Epithelial cell of esophagus (primary cell): ENCODE measurements at regions not wholly inside any gene's neighbourhood (a gene's known extent, or its start where the extent isn't known, plus 50 kb on each side); places are given as distances from the start of the nearest gene placed in this dataset.
A peak's percentile ranks its signal among the peaks of the same experiment; 100 is the strongest.

Experiments
- DNase-seq: peaks from one replicate; pipeline ENCODE4 v3.0.0; 2010; ENCODE audit warnings: low read depth
- H3K4me3 ChIP-seq: 2 replicates; pipeline ENCODE4 v1.5.1; 2011; ENCODE audit warnings: mild to moderate bottlenecking, low read length, control low read depth
- TF ChIP-seq, protein P1 (sequence below): IDR thresholded peaks from 2 replicates; pipeline ENCODE4 v1.5.1; 2011; ENCODE audit warnings: low read depth, mild to moderate bottlenecking, low read length, control low read depth, inconsistent platforms; ENCODE audit not compliant: insufficient read depth; ENCODE audit errors: missing control alignments

DNA sequence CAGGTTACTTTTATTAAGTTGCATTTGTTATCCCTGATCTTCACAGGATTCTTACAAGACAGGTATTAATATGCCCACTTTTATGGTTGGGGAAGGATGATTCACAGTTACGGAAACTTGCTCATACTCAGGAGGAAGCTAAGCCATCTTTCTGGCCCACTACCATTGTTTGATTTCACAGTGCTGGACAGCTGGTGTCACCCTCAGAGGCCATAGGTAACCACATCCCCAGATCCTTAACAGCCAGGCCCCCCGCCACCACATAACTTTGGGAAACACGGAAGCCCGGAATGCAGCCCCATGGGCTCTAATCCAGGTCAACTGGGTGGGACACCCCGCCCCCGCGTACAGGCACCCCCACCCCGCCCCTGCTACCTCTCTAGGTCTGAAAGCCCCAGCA is 119.7 kb downstream of the IRS2 start:
- DNase-seq = peak; percentile 50
- no peak overlapping the region for H3K4me3 ChIP-seq
- TF ChIP-seq, protein P1, sequence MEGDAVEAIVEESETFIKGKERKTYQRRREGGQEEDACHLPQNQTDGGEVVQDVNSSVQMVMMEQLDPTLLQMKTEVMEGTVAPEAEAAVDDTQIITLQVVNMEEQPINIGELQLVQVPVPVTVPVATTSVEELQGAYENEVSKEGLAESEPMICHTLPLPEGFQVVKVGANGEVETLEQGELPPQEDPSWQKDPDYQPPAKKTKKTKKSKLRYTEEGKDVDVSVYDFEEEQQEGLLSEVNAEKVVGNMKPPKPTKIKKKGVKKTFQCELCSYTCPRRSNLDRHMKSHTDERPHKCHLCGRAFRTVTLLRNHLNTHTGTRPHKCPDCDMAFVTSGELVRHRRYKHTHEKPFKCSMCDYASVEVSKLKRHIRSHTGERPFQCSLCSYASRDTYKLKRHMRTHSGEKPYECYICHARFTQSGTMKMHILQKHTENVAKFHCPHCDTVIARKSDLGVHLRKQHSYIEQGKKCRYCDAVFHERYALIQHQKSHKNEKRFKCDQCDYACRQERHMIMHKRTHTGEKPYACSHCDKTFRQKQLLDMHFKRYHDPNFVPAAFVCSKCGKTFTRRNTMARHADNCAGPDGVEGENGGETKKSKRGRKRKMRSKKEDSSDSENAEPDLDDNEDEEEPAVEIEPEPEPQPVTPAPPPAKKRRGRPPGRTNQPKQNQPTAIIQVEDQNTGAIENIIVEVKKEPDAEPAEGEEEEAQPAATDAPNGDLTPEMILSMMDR = no peak

DNA sequence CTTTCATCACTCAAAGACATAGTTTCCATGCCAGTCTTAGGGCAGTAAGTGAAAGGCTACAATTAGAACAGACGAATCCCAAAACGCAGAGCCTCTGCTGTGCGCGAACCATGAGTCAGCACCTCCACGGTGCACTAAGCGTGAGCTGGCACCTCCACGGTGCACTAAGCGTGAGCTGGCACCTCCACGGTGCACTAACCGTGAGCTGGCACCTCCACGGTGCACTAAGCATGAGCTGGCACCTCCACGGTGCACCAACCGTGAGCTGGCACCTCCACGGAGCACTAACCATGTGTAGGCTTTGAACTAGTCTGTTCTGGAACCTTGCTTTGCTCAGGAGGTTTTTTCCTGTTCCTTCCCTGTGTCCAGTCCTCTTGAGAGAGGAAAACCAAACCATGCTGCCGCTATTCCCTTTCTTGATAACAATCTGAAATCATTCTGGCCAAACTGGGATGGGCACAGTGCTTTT is 120.6 kb downstream of the IRS2 start:
- no peak overlapping the region for H3K4me3 ChIP-seq
- TF ChIP-seq, protein P1 = no peak
- DNase-seq = peak; percentile 74

DNA sequence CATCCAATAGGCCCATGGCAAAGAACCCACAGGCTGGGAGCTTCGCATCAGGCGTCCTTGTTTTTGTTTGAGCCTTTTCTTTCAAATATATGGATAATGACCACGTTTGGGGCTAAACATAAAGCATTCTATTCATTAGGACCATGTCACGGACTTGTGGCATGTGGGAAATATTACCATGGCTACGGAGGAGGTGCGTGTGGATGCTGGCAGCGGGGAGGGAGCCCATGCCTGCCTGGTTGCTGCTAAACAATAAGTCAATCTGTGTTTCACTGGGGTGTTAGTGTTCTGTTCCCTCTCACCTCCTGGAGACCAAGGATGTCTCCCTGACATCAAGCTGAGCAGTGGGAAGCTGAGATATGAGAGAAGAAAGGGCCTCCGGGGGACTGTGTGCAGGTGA is 121.1 kb downstream of the IRS2 start:
- no peak overlapping the region for H3K4me3 ChIP-seq
- no peak for DNase-seq
- TF ChIP-seq, protein P1 = no peak

DNA sequence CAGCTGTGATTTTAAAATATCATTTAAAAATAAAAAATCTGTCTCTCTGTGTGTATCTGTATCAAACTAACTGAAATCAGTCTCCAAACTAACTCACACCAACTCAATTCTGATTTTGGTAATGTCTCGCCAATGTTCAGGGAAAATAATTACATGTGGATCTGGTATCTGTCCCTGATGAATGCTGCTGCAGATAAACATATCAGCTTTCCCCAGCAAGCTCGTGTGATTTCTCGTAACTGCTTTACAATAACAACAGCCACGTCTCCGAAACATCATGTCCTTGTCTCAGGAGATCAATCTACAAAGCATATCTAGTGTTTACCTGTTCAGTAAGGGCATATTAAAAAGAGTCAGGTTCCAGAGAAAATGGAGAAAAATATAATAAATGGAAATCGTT is 129.0 kb downstream of the IRS2 start:
- TF ChIP-seq, protein P1 = no peak
- no peak overlapping the region for H3K4me3 ChIP-seq
- no peak for DNase-seq

DNA sequence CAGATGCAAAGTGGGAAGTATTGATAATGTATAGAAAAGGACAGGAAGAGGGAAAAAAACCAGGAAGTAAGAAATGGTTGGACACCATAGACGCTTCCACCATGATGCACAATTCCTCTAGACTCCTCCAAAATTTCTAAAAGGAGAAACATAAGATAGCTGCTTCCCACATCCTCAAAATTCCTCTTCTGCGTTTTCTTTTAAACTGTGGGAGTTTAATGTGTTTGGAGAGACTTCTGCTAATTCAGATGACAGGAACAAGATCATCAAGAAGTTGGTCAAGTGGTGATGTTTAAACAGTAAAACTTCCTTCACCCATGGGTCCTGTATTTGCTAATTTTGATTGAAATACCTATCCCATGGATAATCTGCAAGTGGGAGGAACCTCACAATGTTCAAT is 130.2 kb downstream of the IRS2 start:
- TF ChIP-seq, protein P1 = no peak
- DNase-seq = no peak
- no peak overlapping the region for H3K4me3 ChIP-seq

DNA sequence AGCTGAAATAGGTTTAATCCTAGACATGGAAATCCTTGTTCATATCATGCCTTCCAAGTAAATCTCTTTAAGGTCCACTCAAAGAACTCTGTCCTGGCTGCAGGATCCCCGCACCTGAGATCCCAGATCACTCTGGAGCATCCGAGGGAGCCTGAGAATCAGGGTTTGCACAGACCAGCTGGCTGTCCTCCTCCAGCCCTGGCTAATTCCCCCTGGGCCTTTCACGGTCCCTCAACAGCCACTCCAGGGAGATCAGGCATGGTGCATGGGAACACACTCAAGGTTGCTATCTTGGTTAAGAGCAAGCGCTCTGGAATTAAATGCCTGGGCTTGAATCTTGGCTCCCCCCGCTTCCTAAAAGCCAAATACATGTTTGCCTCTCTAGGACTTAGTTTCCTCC is 130.8 kb downstream of the IRS2 start:
- TF ChIP-seq, protein P1 = no peak
- no peak overlapping the region for H3K4me3 ChIP-seq
- no peak for DNase-seq

DNA sequence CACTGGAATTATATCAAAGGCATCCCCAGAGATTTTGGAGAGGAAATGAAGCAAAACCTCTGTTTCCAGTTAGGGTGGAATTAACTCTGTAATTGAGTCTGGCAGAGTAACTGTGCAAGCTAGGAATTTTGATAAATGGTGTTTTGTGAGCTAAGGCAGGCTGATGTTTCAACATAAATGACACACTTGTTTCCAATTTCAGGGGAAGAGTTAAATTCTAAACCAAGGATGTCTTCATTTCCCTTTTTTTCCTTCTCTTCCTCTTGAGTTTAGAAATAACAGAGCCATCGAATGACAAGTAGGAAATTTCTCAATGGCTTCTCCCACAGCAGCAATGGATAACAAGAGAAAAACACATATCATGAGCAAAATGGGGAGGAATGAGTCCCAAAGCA is 131.2 kb downstream of the IRS2 start:
- TF ChIP-seq, protein P1 = no peak
- no peak for DNase-seq
- H3K4me3 ChIP-seq = no peak overlapping the region
